Omental fat pad (tissue), 3 donors: ENCODE measurements at regions not wholly inside any gene's neighbourhood (a gene's known extent, or its start where the extent isn't known, plus 50 kb on each side); places are given as distances from the start of the nearest gene placed in this dataset.

Experiments used
- ATAC-seq: fragments of 150-250 bp; one replicate; pipeline ENCODE4 v1.9.1; 2016; ENCODE audit warnings: mild to moderate bottlenecking, moderate library complexity; ENCODE audit not compliant: low FRiP score
- DNase-seq: peaks from one replicate; pipeline ENCODE4 v3.0.0-alpha.2; 2019; ENCODE audit warnings: low spot score
- TF ChIP-seq, protein P1 (sequence below), 3 donors: fragments of 450-650 bp; IDR thresholded peaks; one replicate each; pipeline ENCODE4 v1.5.1; 2016 to 2017; ENCODE audit warnings: antibody characterized with exemption in 3 of 3, mild to moderate bottlenecking in 3 of 3, moderate library complexity in 2 of 3

DNA sequence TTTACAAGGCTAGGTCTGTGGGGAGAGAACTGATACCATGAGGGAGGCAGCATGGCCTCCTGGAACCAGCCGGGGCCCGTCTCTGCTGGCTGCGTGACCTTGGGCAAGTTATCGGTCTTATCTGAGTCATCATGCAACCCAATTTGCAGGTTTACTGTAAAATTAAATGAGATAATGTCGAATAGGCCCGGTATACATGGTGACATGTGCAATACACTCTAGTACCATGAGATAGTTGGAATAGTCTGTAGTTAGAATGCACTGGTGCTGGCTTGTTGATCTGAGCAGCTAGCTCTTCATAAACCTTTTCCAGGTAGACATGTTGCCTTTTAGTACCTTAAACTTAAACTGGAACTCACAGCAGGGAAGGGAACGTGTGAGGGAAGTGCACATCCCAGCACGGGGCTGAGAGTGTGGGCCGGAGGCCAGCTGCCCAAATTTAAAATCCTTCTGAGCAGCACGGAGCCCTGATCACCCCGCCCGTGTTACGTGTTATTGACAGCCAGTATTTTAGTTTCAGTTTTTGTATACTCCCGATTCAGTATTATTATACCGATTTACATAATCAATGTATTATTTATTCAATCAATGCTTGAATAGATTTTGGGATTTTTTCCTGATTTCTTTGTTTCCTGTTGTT, 72.4 kb upstream of the HS6ST1 start:
- no peak for ATAC-seq

GRCh38 chr2:128391679-128392078, 73.0 kb upstream of the HS6ST1 start:
- DNase-seq (no peak), ATAC-seq (no peak)
- TF ChIP-seq, protein P1, sequence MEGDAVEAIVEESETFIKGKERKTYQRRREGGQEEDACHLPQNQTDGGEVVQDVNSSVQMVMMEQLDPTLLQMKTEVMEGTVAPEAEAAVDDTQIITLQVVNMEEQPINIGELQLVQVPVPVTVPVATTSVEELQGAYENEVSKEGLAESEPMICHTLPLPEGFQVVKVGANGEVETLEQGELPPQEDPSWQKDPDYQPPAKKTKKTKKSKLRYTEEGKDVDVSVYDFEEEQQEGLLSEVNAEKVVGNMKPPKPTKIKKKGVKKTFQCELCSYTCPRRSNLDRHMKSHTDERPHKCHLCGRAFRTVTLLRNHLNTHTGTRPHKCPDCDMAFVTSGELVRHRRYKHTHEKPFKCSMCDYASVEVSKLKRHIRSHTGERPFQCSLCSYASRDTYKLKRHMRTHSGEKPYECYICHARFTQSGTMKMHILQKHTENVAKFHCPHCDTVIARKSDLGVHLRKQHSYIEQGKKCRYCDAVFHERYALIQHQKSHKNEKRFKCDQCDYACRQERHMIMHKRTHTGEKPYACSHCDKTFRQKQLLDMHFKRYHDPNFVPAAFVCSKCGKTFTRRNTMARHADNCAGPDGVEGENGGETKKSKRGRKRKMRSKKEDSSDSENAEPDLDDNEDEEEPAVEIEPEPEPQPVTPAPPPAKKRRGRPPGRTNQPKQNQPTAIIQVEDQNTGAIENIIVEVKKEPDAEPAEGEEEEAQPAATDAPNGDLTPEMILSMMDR (IDR thresholded peaks at IDR 0.05) = no peak

More for the DNA sequence above, 72.4 kb upstream of the HS6ST1 start:
- TF ChIP-seq, protein P1 (IDR thresholded peaks at IDR 0.05) = no peak
- DNase-seq = no peak

- no peak for DNase-seq
- TF ChIP-seq, protein P1 (IDR thresholded peaks at IDR 0.05) = no peak
- no peak for ATAC-seq
Measured at GRCh38 chr2:128392207-128392606, 73.5 kb upstream of the HS6ST1 start.

GRCh38 chr2:128394007-128394730, 75.5 kb upstream of the HS6ST1 start:
- ATAC-seq = no peak
- no peak for DNase-seq
- TF ChIP-seq, protein P1 (IDR thresholded peaks at IDR 0.05) = no peak

- DNase-seq (no peak), ATAC-seq (no peak)
Measured at GRCh38 chr2:128395196-128395595, 76.5 kb upstream of the HS6ST1 start.

DNA sequence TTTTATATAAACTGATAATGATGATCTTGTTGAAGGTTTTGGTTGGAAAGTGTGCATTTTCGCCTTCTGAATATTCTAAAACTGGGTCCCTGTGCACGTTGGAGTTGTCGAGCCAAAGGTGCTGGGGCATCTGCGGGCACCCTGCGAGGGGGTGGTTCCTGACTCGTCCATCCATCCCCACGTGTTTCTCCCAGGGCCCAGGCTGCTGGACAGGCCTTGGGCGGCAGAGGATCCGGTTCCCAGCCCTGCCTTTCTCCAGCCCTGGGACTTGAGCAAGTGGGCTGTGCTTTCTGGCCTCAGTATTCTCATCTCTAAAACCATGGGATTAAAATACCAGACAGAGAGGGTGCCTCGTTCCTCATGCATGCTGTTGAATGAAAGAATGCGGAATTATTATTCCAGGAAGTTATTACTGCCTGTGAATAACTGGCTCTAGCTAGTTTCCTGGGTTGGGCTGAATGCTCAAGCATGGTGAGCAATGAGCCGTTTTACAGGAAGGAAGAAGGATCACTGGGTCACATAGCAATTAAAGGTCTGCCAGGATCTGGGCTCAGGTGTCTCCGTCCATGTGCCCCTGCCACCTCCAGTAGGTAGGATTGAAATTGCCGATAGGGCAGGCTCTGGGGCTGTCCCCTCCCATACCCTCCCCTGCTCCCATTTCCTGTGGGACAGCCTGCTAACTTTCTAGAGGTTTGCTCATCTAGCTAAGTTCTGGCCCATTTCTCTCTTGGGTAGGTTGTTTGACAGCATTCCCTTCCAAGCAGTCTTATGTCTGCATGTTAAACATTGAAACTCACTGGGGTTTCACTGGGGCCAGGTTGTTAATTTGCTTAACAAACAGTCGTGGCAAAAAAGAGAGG, 77.2 kb upstream of the HS6ST1 start:
- ATAC-seq = no peak
- TF ChIP-seq, protein P1 (IDR thresholded peaks at IDR 0.05) = no peak
- DNase-seq = no peak

More at GRCh38 chr2:128395196-128395595, 76.5 kb upstream of the HS6ST1 start:
- TF ChIP-seq, protein P1 (IDR thresholded peaks at IDR 0.05) = no peak
